ENCODE measurements at regions not wholly inside any gene's neighbourhood (a gene's known extent, or its start where the extent isn't known, plus 50 kb on each side); places are given as distances from the start of the nearest gene placed in this dataset.

GRCh38 chr5:91687430-91687829, 304.3 kb upstream of the ARRDC3 start:
- TF ChIP-seq CTCF (IDR thresholded peaks at IDR 0.05): no peak
- TF ChIP-seq POLR2A (IDR thresholded peaks at IDR 0.05): no peak

Data from heart left ventricle (tissue), 13 donors.